Endothelial cell of umbilical vein (primary cell): ENCODE measurements at regions not wholly inside any gene's neighbourhood (a gene's known extent, or its start where the extent isn't known, plus 50 kb on each side); places are given as distances from the start of the nearest gene placed in this dataset.

ENCODE experiments used
- BruUV-seq: library from RNA; stranded (reverse); fragments of 400-500 nt; replicated peaks from 2 replicates; lab custom pipeline; 2021; lab: Mats Ljungman, UMichigan
- CTCF ChIA-PET: fragments of 300-600, 350-600 bp; sonication (Branson Sonifier 250); formaldehyde crosslinking; loops from one replicate; lab custom pipeline; 2021; ENCODE audit warnings: antibody characterized with exemption, inconsistent platforms; lab: Charles Lee
- POLR2A ChIA-PET: fragments of 300-600, 350-600 bp; sonication (Branson Sonifier 250); formaldehyde crosslinking; loops from one replicate; lab custom pipeline; 2021; ENCODE audit warnings: antibody characterized with exemption, inconsistent platforms; lab: Charles Lee
- DNase-seq: peaks from one replicate; pipeline ENCODE4 v3.0.0-alpha.2; 2011; ENCODE audit warnings: low read depth, low spot score
- FAIRE-seq: peaks from 2 replicates; lab custom pipeline; 2011; peaks lifted over from hg19 to GRCh38; lab: Jason Lieb, UNC
- H2AFZ ChIP-seq: 2 replicates; pipeline ENCODE4 v1.6.0; 2012; ENCODE audit warnings: low read depth, low read length, control low read depth, inconsistent platforms
- H3K27ac ChIP-seq: 2 replicates; pipeline ENCODE4 v1.5.1; 2011; ENCODE audit warnings: low read depth, mild to moderate bottlenecking, control low read depth, low read length, moderate library complexity; ENCODE audit not compliant: insufficient read depth
- H3K27me3 ChIP-seq, 2 experiments: 2 replicates each; pipeline versions ENCODE4 v1.6.0 to v1.6.1; 2011; ENCODE audit warnings: low read length in 2 of 2, mixed read lengths in 1 of 2; ENCODE audit not compliant: control insufficient read depth in 2 of 2, insufficient read depth in 2 of 2
- H3K36me3 ChIP-seq, 2 experiments: 2 replicates in 1 of 2; 3 replicates in 1 of 2; pipeline ENCODE4 v1.5.1; 2011; ENCODE audit warnings: low read length in 2 of 2, mild to moderate bottlenecking in 1 of 2, moderate library complexity in 1 of 2; ENCODE audit not compliant: control insufficient read depth in 2 of 2, insufficient read depth in 2 of 2; ENCODE audit errors: extremely low read depth in 1 of 2
- H3K4me1 ChIP-seq: 3 replicates; pipeline ENCODE4 v1.5.1; 2011; ENCODE audit warnings: mild to moderate bottlenecking, low read length; ENCODE audit not compliant: control insufficient read depth, insufficient read depth; ENCODE audit errors: extremely low read depth
- H3K4me2 ChIP-seq: 2 replicates; pipeline ENCODE4 v1.6.1; 2011; ENCODE audit warnings: low read length, control low read depth, mixed read lengths; ENCODE audit not compliant: insufficient read depth
- H3K4me3 ChIP-seq, 3 experiments: fragments of 200-600 bp in 1 of 3; sonication (generic), shearing (Covaris generic) in 1 of 3; replicated peaks in 1 of 3; 2 replicates each; pipeline ENCODE4 v1.5.1; 2011 to 2016; ENCODE audit warnings: control low read depth in 3 of 3, low read length in 3 of 3, mild to moderate bottlenecking in 2 of 3, inconsistent platforms in 1 of 3, low read depth in 1 of 3, moderate library complexity in 1 of 3; ENCODE audit not compliant: insufficient read depth in 1 of 3
- H3K79me2 ChIP-seq: 2 replicates; pipeline ENCODE4 v1.6.0; 2012; ENCODE audit warnings: low read length, inconsistent platforms; ENCODE audit not compliant: control insufficient read depth, insufficient read depth
- H3K9ac ChIP-seq: replicated peaks from 2 replicates; pipeline ENCODE3; 2011; ENCODE audit warnings: low read length, control low read depth; ENCODE audit not compliant: insufficient read depth; ENCODE audit errors: extremely low read depth
- H3K9me1 ChIP-seq: replicated peaks from 3 replicates; pipeline ENCODE4 v1.6.0; 2011; ENCODE audit warnings: mild to moderate bottlenecking, low read length; ENCODE audit not compliant: control insufficient read depth, insufficient read depth; ENCODE audit errors: extremely low read depth
- H3K9me3 ChIP-seq: replicated peaks from 2 replicates; pipeline ENCODE4 v1.5.1; 2012; ENCODE audit warnings: low read length, inconsistent platforms; ENCODE audit not compliant: control insufficient read depth, insufficient read depth
- H4K20me1 ChIP-seq: replicated peaks from 2 replicates; pipeline ENCODE3; 2011; ENCODE audit warnings: mild to moderate bottlenecking, low read length; ENCODE audit not compliant: control insufficient read depth, insufficient read depth; ENCODE audit errors: extremely low read depth
- EZH2 ChIP-seq: IDR thresholded peaks from 2 replicates; pipeline ENCODE4 v1.6.1; 2012; ENCODE audit warnings: borderline replicate concordance, low read depth, mild to moderate bottlenecking, moderate library complexity, low read length, inconsistent platforms; ENCODE audit not compliant: severe bottlenecking
- FOS ChIP-seq: IDR thresholded peaks from 2 replicates; pipeline ENCODE4 v1.6.1; 2011; ENCODE audit warnings: mild to moderate bottlenecking, low read length, moderate library complexity, borderline replicate concordance; ENCODE audit not compliant: insufficient read depth
- GATA2 ChIP-seq: IDR thresholded peaks from 2 replicates; pipeline ENCODE4 v1.7.0; 2011; ENCODE audit warnings: low read depth, mild to moderate bottlenecking, moderate library complexity, mixed read lengths, low read length; ENCODE audit not compliant: insufficient read length, insufficient read depth
- JUN ChIP-seq: IDR thresholded peaks from 2 replicates; pipeline ENCODE4 v1.6.1; 2011; ENCODE audit warnings: borderline replicate concordance, low read depth; ENCODE audit not compliant: insufficient read length, insufficient read depth
- MYC ChIP-seq: IDR thresholded peaks from one replicate; pipeline ENCODE4 v1.6.1; 2011; ENCODE audit warnings: mild to moderate bottlenecking, low read depth, low read length
- POLR2A ChIP-seq: IDR thresholded peaks from 2 replicates; pipeline ENCODE4 v1.6.1; 2012; ENCODE audit warnings: low read depth, mild to moderate bottlenecking, control low read depth, low read length
- POLR2AphosphoS5 ChIP-seq: IDR thresholded peaks from 2 replicates; pipeline ENCODE4 v1.6.1; 2012; ENCODE audit warnings: low read depth, mild to moderate bottlenecking, control low read depth, low read length, moderate library complexity; ENCODE audit not compliant: insufficient read depth
- dilution Hi-C: fragments of 300-500 bp; cut with MboI; formaldehyde crosslinking; loops from one replicate; pipeline ENCODE4 v1.15.0; 2019; ENCODE audit warnings: low sequenced_read_pairs; ENCODE audit not compliant: extremely low pct_ligation_motif_present
- intact Hi-C: fragments of 100-400 bp; cut with micrococcal nuclease; formaldehyde crosslinking; loops from one replicate; pipeline ENCODE4 v1.10.0; 2022
- TF ChIP-seq, protein P1 (sequence below): IDR thresholded peaks from 2 replicates; pipeline ENCODE4 v1.6.1; 2011; ENCODE audit not compliant: insufficient read depth, insufficient read length
- TF ChIP-seq, protein P2 (sequence below), 2 donors: IDR thresholded peaks; 1 replicate in 1 of 2; 2 replicates in 1 of 2; pipeline ENCODE4 v1.5.1; 2011; ENCODE audit warnings: low read length in 2 of 2, mild to moderate bottlenecking in 2 of 2, moderate library complexity in 2 of 2, control low read depth in 1 of 2, inconsistent platforms in 1 of 2, low read depth in 1 of 2; ENCODE audit not compliant: insufficient read depth in 1 of 2; ENCODE audit errors: extremely low read depth in 1 of 2

DNA sequence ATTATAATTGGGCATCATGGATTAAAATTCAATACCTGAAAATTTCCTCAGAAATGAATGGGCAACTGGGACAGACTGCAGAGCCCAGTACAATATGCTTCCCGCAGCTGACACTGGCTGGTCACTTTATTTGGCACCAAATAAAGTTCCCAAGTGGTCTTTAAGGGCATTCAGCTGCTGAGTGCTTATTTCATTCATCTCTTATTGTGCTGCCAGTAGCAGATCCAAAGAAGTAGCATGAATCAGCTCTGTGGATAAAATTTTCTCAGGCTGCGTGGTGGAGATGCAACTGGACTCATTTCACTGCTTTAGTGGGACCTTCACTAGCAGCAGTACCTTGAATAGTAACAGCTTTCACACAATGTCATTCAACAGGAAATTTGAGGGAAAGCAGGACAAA, 226.3 kb upstream of the ADGRL2 start:
- no peaks in the 10 kb centered on the region for H3K9me3 ChIP-seq
- FAIRE-seq, result no peak
- ChIA-PET POLR2A (no interaction called here), CTCF (interaction anchor here (0.9 to 1.6 kb wide), 6 partner anchors 9 to 186 kb away, joined by 3 to 7 read pairs (median 4); no protein-coding TSS in a partner anchor)
- BruUV-seq, result no TSS peak
- no peak overlapping the region for H3K27ac ChIP-seq
- DNase-seq, result peak; percentile 14
- H4K20me1 ChIP-seq, result no peaks in the 10 kb centered on the region
- no peaks in the 10 kb centered on the region for H3K79me2 ChIP-seq
- H3K27me3 ChIP-seq, result no peaks in the 10 kb centered on the region
- H3K36me3 ChIP-seq, result no peaks in the 10 kb centered on the region
- intact Hi-C loops (no loop called here), dilution Hi-C loops (no loop called here)
- no peak overlapping the region for H3K9ac ChIP-seq
- no peak overlapping the region for H3K4me2 ChIP-seq
- no peaks in the 10 kb centered on the region for H3K4me1 ChIP-seq
- no peak overlapping the region for H2AFZ ChIP-seq
- TF ChIP-seq MYC (no peak), EZH2 (no peak), POLR2AphosphoS5 (no peak), POLR2A (no peak), JUN (no peak), GATA2 (no peak), FOS (no peak)
- TF ChIP-seq, protein P1, sequence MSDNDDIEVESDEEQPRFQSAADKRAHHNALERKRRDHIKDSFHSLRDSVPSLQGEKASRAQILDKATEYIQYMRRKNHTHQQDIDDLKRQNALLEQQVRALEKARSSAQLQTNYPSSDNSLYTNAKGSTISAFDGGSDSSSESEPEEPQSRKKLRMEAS, result no peak
- TF ChIP-seq, protein P2, sequence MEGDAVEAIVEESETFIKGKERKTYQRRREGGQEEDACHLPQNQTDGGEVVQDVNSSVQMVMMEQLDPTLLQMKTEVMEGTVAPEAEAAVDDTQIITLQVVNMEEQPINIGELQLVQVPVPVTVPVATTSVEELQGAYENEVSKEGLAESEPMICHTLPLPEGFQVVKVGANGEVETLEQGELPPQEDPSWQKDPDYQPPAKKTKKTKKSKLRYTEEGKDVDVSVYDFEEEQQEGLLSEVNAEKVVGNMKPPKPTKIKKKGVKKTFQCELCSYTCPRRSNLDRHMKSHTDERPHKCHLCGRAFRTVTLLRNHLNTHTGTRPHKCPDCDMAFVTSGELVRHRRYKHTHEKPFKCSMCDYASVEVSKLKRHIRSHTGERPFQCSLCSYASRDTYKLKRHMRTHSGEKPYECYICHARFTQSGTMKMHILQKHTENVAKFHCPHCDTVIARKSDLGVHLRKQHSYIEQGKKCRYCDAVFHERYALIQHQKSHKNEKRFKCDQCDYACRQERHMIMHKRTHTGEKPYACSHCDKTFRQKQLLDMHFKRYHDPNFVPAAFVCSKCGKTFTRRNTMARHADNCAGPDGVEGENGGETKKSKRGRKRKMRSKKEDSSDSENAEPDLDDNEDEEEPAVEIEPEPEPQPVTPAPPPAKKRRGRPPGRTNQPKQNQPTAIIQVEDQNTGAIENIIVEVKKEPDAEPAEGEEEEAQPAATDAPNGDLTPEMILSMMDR (IDR thresholded peaks at IDR 0.05; ENCODE audit: extremely low read depth in 1 of 2, insufficient read depth in 1 of 2, low read depth in 1 of 2, low read length in 2 of 2), result no peak
- no peak overlapping the region for H3K4me3 ChIP-seq
- H3K9me1 ChIP-seq, result no peaks in the 10 kb centered on the region
